Bone marrow (tissue), 2 donors: ENCODE measurements at regions not wholly inside any gene's neighbourhood (a gene's known extent, or its start where the extent isn't known, plus 50 kb on each side); places are given as distances from the start of the nearest gene placed in this dataset.

ENCODE experiments used
- DNase-seq, 2 donors: peaks; one replicate each; lab custom pipeline; 2025; lab: John Stamatoyannopoulos, UW

- DNase-seq, result no peak
Measured at GRCh38 chr6:62338477-62338876, 52.5 kb upstream of the KHDRBS2 start.
